ENCODE measurements at regions not wholly inside any gene's neighbourhood (a gene's known extent, or its start where the extent isn't known, plus 50 kb on each side); places are given as distances from the start of the nearest gene placed in this dataset.

DNA sequence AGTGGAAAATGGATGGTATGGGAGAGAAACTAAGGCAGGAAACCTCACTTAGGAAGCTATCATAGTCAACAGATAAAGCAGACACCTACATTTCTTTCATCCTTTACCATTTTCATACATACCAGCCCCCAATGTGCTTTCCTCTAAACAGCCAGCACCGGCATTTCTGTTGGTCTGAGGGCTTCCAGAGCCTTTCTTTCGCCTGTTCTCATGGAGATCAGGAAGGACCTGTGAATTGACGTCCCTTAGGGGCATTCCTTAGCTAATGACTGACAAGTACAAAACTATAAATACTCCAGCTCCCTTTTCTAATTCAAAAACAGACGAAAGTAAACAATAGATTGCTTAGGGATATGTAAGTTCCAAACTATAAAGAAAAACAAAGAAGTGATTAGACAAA, 215.5 kb upstream of the CNKSR2 start:
- H3K9me3 ChIP-seq (ENCODE audit: control insufficient read depth, insufficient read depth, low read length), result no peaks in the 10 kb centered on the region
- intact Hi-C loops (cut with micrococcal nuclease) (no loop called here), dilution Hi-C loops (cut with HindIII; ENCODE audit: low sequenced_read_pairs, unreplicated experiment) (no loop called here), in situ Hi-C loops (cut with MboI; ENCODE audit: low sequenced_read_pairs) (loop anchor here (25.0 kb wide), 1 partner anchor 104 kb away; no protein-coding TSS in a partner anchor)
- H3K23ac ChIP-seq (ENCODE audit: low read depth, low read length), result no peak overlapping the region
- no peak overlapping the region for H2BK5ac ChIP-seq (ENCODE audit: low read depth, low read length, poor library complexity, severe bottlenecking)
- H3K9me1 ChIP-seq (ENCODE audit: insufficient read depth, low read length), result no peaks in the 10 kb centered on the region
- H2AK9ac ChIP-seq (replicated peaks; ENCODE audit: low read depth, low read length, poor library complexity), result no peak overlapping the region
- no peak overlapping the region for H3K14ac ChIP-seq (replicated peaks; ENCODE audit: low read depth, low read length)
- no peak overlapping the region for H3K56ac ChIP-seq (ENCODE audit: extremely low read depth, insufficient read depth, low read length)
- H4K91ac ChIP-seq (ENCODE audit: insufficient read depth, low read depth, low read length), result no peak overlapping the region
- POLR2A ChIA-PET (ENCODE audit: unreplicated experiment), result no interaction called here
- no peak overlapping the region for H2BK15ac ChIP-seq (ENCODE audit: low read depth, low read length)
- no peaks in the 10 kb centered on the region for H3K4me1 ChIP-seq (ENCODE audit: control insufficient read depth, insufficient read depth, low read length)
- H3K36me3 ChIP-seq (ENCODE audit: control insufficient read depth, insufficient read depth, low read length), result no peaks in the 10 kb centered on the region
- no peak overlapping the region for H4K5ac ChIP-seq (ENCODE audit: low read depth, low read length)
- no peak overlapping the region for H4K8ac ChIP-seq (ENCODE audit: low read depth in 2 of 2, low read length in 2 of 2)
- no peak overlapping the region for H3K9ac ChIP-seq (ENCODE audit: low read depth, low read length)
- no peak overlapping the region for H3K4me2 ChIP-seq (ENCODE audit: low read depth, low read length)
- TF ChIP-seq BHLHE40 (IDR thresholded peaks at IDR 0.05; ENCODE audit: low read depth, low read length), result no peak
- H2BK120ac ChIP-seq (ENCODE audit: low read depth, low read length), result no peak overlapping the region
- ATAC-seq (ENCODE audit: low read depth) (no peak), DNase-seq (no peak)
- no peaks in the 10 kb centered on the region for H4K20me1 ChIP-seq (ENCODE audit: insufficient read depth, low read length)
- no peak overlapping the region for H3K4ac ChIP-seq (ENCODE audit: low read depth, low read length)
- CTCF ChIA-PET, result no interaction called here
- no TSS peak for BruUV-seq (replicated peaks)
- H3K27ac ChIP-seq (ENCODE audit: insufficient read depth, low read length), result no peak overlapping the region
- no peak overlapping the region for H3K4me3 ChIP-seq (ENCODE audit: insufficient read depth, low read depth, low read length)
- H3K27me3 ChIP-seq (ENCODE audit: control insufficient read depth, insufficient read depth, low read length), result no peaks in the 10 kb centered on the region
- no peak overlapping the region for H2BK20ac ChIP-seq (ENCODE audit: low read depth, low read length)
- H3K18ac ChIP-seq (ENCODE audit: low read depth, low read length), result no peak overlapping the region
- H2AK5ac ChIP-seq (ENCODE audit: low read depth, low read length), result no peak overlapping the region
- no CpG with 5 or more reads among the region's 4 CpGs for whole genome bisulfite sequencing, 2 experiments (ENCODE audit: extremely low coverage in 2 of 2, insufficient read length in 1 of 2)
- no peaks in the 10 kb centered on the region for H3K79me1 ChIP-seq (ENCODE audit: low read depth in 1 of 2, low read length in 2 of 2)
- no peak overlapping the region for H2AFZ ChIP-seq (replicated peaks; ENCODE audit: low read length, poor library complexity)

Data from IMR-90 (cell line).